ENCODE measurements at regions not wholly inside any gene's neighbourhood (a gene's known extent, or its start where the extent isn't known, plus 50 kb on each side); places are given as distances from the start of the nearest gene placed in this dataset.

DNA sequence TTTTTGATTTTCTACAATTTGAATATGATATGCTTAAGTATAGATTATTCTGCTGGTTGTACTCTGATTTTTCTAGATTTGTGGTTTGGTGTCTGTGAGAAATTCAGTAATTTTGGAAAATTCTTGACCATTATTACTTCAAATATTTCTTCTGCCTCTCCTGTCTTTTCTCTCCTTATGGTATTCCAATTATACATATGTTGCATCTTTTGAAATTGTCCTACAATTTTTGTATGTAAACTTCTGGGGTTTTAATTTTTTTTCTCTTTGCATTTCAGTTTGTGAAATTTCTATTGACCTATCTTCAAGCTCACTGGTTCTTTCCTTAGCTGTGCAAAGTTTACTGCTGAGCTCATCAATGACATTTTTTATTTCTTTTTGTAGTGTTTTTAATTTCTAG is 534.4 kb upstream of the SLC35B3 start:
- Histone ChIP-seq H2AK9ac (replicated peaks; ENCODE audit: low read depth, low read length, poor library complexity) (no peak overlapping the region), H3K27ac (ENCODE audit: insufficient read depth, low read length) (no peak overlapping the region), H3K14ac (replicated peaks; ENCODE audit: low read depth, low read length) (no peak overlapping the region), H3K18ac (ENCODE audit: low read depth, low read length) (no peak overlapping the region), H3K9me3 (ENCODE audit: control insufficient read depth, insufficient read depth, low read length) (no peaks in the 10 kb centered on the region), H2BK20ac (ENCODE audit: low read depth, low read length) (no peak overlapping the region), H2BK15ac (ENCODE audit: low read depth, low read length) (no peak overlapping the region), H2AK5ac (ENCODE audit: low read depth, low read length) (no peak overlapping the region), H3K9ac (ENCODE audit: low read depth, low read length) (no peak overlapping the region), H4K8ac (ENCODE audit: low read depth in 2 of 2, low read length in 2 of 2) (no peak overlapping the region), H3K56ac (ENCODE audit: extremely low read depth, insufficient read depth, low read length) (no peak overlapping the region), H2BK120ac (ENCODE audit: low read depth, low read length) (no peak overlapping the region), H3K4me2 (ENCODE audit: low read depth, low read length) (no peak overlapping the region), H4K5ac (ENCODE audit: low read depth, low read length) (no peak overlapping the region), H3K23ac (ENCODE audit: low read depth, low read length) (no peak overlapping the region), H3K9me1 (ENCODE audit: insufficient read depth, low read length) (no peaks in the 10 kb centered on the region), H4K91ac (ENCODE audit: insufficient read depth, low read depth, low read length) (no peak overlapping the region), H2AFZ (replicated peaks; ENCODE audit: low read length, poor library complexity) (no peak overlapping the region), H3K79me1 (ENCODE audit: low read depth in 1 of 2, low read length in 2 of 2) (no peaks in the 10 kb centered on the region), H3K4me3 (ENCODE audit: insufficient read depth, low read depth, low read length) (no peak overlapping the region), H3K4ac (ENCODE audit: low read depth, low read length) (no peak overlapping the region), H3K27me3 (ENCODE audit: control insufficient read depth, insufficient read depth, low read length) (no peaks in the 10 kb centered on the region), H2BK5ac (ENCODE audit: low read depth, low read length, poor library complexity, severe bottlenecking) (no peak overlapping the region), H3K4me1 (ENCODE audit: control insufficient read depth, insufficient read depth, low read length) (no peaks in the 10 kb centered on the region), H3K36me3 (ENCODE audit: control insufficient read depth, insufficient read depth, low read length) (no peaks in the 10 kb centered on the region), H4K20me1 (ENCODE audit: insufficient read depth, low read length) (no peaks in the 10 kb centered on the region)
- DNase-seq (no peak), ATAC-seq (ENCODE audit: low read depth) (no peak)
- BruUV-seq (replicated peaks): no TSS peak
- in situ Hi-C loops (cut with MboI; ENCODE audit: low sequenced_read_pairs) (no loop called here), dilution Hi-C loops (cut with HindIII; ENCODE audit: low sequenced_read_pairs, unreplicated experiment) (no loop called here), intact Hi-C loops (cut with micrococcal nuclease) (no loop called here)
- CTCF ChIA-PET: no interaction called here
- POLR2A ChIA-PET (ENCODE audit: unreplicated experiment): no interaction called here
- TF ChIP-seq BHLHE40 (IDR thresholded peaks at IDR 0.05; ENCODE audit: low read depth, low read length): no peak
- no peak for TF ChIP-seq NFE2L2 (IDR thresholded peaks at IDR 0.05; ENCODE audit: low read depth, low read length)
- no peak for TF ChIP-seq MAZ (IDR thresholded peaks at IDR 0.05; ENCODE audit: borderline replicate concordance, low read depth, low read length)
- TF ChIP-seq RCOR1 (IDR thresholded peaks at IDR 0.05; ENCODE audit: insufficient replicate concordance, low read length): no peak
- TF ChIP-seq, protein P1, sequence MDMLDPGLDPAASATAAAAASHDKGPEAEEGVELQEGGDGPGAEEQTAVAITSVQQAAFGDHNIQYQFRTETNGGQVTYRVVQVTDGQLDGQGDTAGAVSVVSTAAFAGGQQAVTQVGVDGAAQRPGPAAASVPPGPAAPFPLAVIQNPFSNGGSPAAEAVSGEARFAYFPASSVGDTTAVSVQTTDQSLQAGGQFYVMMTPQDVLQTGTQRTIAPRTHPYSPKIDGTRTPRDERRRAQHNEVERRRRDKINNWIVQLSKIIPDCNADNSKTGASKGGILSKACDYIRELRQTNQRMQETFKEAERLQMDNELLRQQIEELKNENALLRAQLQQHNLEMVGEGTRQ (IDR thresholded peaks at IDR 0.05; ENCODE audit: low read depth, low read length): no peak
- TF ChIP-seq, protein P2, sequence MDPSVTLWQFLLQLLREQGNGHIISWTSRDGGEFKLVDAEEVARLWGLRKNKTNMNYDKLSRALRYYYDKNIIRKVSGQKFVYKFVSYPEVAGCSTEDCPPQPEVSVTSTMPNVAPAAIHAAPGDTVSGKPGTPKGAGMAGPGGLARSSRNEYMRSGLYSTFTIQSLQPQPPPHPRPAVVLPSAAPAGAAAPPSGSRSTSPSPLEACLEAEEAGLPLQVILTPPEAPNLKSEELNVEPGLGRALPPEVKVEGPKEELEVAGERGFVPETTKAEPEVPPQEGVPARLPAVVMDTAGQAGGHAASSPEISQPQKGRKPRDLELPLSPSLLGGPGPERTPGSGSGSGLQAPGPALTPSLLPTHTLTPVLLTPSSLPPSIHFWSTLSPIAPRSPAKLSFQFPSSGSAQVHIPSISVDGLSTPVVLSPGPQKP (IDR thresholded peaks at IDR 0.05; ENCODE audit: borderline replicate concordance, low read depth, low read length): no peak
- TF ChIP-seq RFX5 (IDR thresholded peaks at IDR 0.05; ENCODE audit: low read depth, low read length): no peak
- no peak for TF ChIP-seq FOS (IDR thresholded peaks at IDR 0.05; ENCODE audit: low read depth, low read length)
